A549 (cell line): ENCODE measurements at regions not wholly inside any gene's neighbourhood (a gene's known extent, or its start where the extent isn't known, plus 50 kb on each side); places are given as distances from the start of the nearest gene placed in this dataset.

Source experiments
- ATAC-seq, 2 experiments: fragments of 200-7000 bp in 1 of 2; fragments of >200 bp in 1 of 2; cut with Nextera tagmentation in 1 of 2; cut with Tn5 transposase in 1 of 2; 3 replicates each; pipeline versions ENCODE4 v1.8.0 to v1.9.1; 2018 to 2020; ENCODE audit warnings: mild to moderate bottlenecking in 1 of 2, moderate library complexity in 1 of 2
- CTCF ChIA-PET: fragments of 300-600 bp; sonication (Branson Sonifier 250); formaldehyde crosslinking; extraction: SDS; loops from one replicate; lab custom pipeline; 2021; ENCODE audit warnings: antibody characterized with exemption, inconsistent platforms; lab: Yijun Ruan, JAX
- POLR2A ChIA-PET: fragments of 350-600 bp; formaldehyde crosslinking; extraction: SDS; loops from one replicate; lab custom pipeline; 2021; ENCODE audit warnings: antibody characterized with exemption, inconsistent platforms; lab: Yijun Ruan, JAX
- DNase-seq, 2 experiments: peaks; one replicate each; pipeline versions ENCODE4 v3.0.0 to v3.0.0-alpha.2; 2011 to 2016; ENCODE audit warnings: low read depth in 1 of 2, low spot score in 1 of 2
- FAIRE-seq: peaks from 2 replicates; lab custom pipeline; 2011; peaks lifted over from hg19 to GRCh38; lab: Jason Lieb, UNC
- H3K27ac ChIP-seq, 2 experiments: fragments of >200 bp; sonication (Bioruptor Twin); formaldehyde crosslinking; 3 replicates each; pipeline ENCODE4 v1.5.1; 2016 to 2017
- H3K4me1 ChIP-seq: fragments of >200 bp; sonication (Bioruptor Twin); formaldehyde crosslinking; 3 replicates; pipeline ENCODE4 v1.6.1; 2016
- H3K4me2 ChIP-seq: fragments of >200 bp; sonication (Bioruptor Twin); formaldehyde crosslinking; 3 replicates; pipeline ENCODE4 v1.6.1; 2016
- H3K4me3 ChIP-seq: fragments of >200 bp; sonication (Bioruptor Twin); formaldehyde crosslinking; 3 replicates; pipeline ENCODE4 v1.5.1; 2016
- H3K9me3 ChIP-seq: fragments of >200 bp; sonication (Bioruptor Twin); formaldehyde crosslinking; 3 replicates; pipeline ENCODE4 v1.6.1; 2016
- CBX2 ChIP-seq: fragments of 200-600 bp; sonication (generic); IDR thresholded peaks from 2 replicates; pipeline ENCODE4 v1.6.1; 2016; ENCODE audit warnings: low read depth, mild to moderate bottlenecking, borderline replicate concordance
- CEBPB ChIP-seq, 2 experiments: fragments of >200 bp in 1 of 2; sonication (Bioruptor Twin) in 1 of 2; formaldehyde crosslinking in 1 of 2; IDR thresholded peaks; 2 replicates each; pipeline ENCODE4 v1.6.1; 2012 to 2016
- CHD4 ChIP-seq: fragments of 200-600 bp; sonication (generic); IDR thresholded peaks from 2 replicates; pipeline ENCODE4 v1.6.1; 2016; ENCODE audit warnings: antibody characterized with exemption, mild to moderate bottlenecking, borderline replicate concordance
- EHMT2 ChIP-seq: fragments of 200-600 bp; sonication (generic); IDR thresholded peaks from 2 replicates; pipeline ENCODE4 v1.6.1; 2016; ENCODE audit warnings: antibody characterized with exemption, low read depth, mild to moderate bottlenecking, moderate library complexity
- EP300 ChIP-seq, 2 experiments: fragments of >200 bp; sonication (Bioruptor Twin); formaldehyde crosslinking; IDR thresholded peaks; 2 replicates in 1 of 2; 3 replicates in 1 of 2; pipeline ENCODE4 v1.6.1; 2016 to 2017
- FOSL2 ChIP-seq, 2 experiments: fragments of 450-650 bp in 1 of 2; fragments of >200 bp in 1 of 2; sonication (Bioruptor Twin) in 1 of 2; formaldehyde crosslinking; IDR thresholded peaks; 2 replicates each; pipeline versions ENCODE4 v1.5.0 to v1.6.1; 2016 to 2020; ENCODE audit warnings: mild to moderate bottlenecking in 1 of 2, moderate library complexity in 1 of 2
- FOXS1 ChIP-seq: fragments of 250-450 bp; sonication (Bioruptor Pico); IDR thresholded peaks from 2 replicates; pipeline ENCODE4 v1.5.0; 2020; ENCODE audit warnings: mild to moderate bottlenecking, moderate library complexity
- GATA3 ChIP-seq: IDR thresholded peaks from 2 replicates; pipeline ENCODE4 v1.6.1; 2012; ENCODE audit warnings: borderline replicate concordance
- HES2 ChIP-seq: fragments of >200 bp; sonication (Bioruptor Twin); formaldehyde crosslinking; IDR thresholded peaks from 2 replicates; pipeline ENCODE4 v1.6.1; 2016
- HOXA7 ChIP-seq: fragments of 250-450 bp; sonication (Bioruptor Pico); IDR thresholded peaks from 2 replicates; pipeline ENCODE4 v1.5.0; 2020; ENCODE audit warnings: mild to moderate bottlenecking, moderate library complexity
- HOXB13 ChIP-seq: fragments of 250-450 bp; sonication (Bioruptor Pico); IDR thresholded peaks from 2 replicates; pipeline ENCODE4 v1.5.0; 2020; ENCODE audit warnings: low read depth, mild to moderate bottlenecking, moderate library complexity
- JUN ChIP-seq, 2 experiments: fragments of >200 bp; sonication (Bioruptor Twin); formaldehyde crosslinking; IDR thresholded peaks; 2 replicates in 1 of 2; 3 replicates in 1 of 2; pipeline ENCODE4 v1.6.1; 2016 to 2017
- MYC ChIP-seq: IDR thresholded peaks from 2 replicates; pipeline ENCODE4 v1.6.1; 2012; ENCODE audit warnings: mild to moderate bottlenecking, inconsistent platforms, low read length, improper control_type of control experiment, borderline replicate concordance
- NFE2L2 ChIP-seq: fragments of 150-350 bp; conservative IDR thresholded peaks from 2 replicates; pipeline ENCODE4 v1.6.1; 2014; ENCODE audit warnings: low read length
- NR3C1 ChIP-seq: fragments of >200 bp; sonication (Bioruptor Twin); formaldehyde crosslinking; IDR thresholded peaks from 3 replicates; pipeline ENCODE4 v1.6.1; 2017
- POLR2AphosphoS2 ChIP-seq: conservative IDR thresholded peaks from 2 replicates; pipeline ENCODE4 v1.6.1; 2012; ENCODE audit warnings: low read length, improper control_type of control experiment, inconsistent platforms
- SMC3 ChIP-seq: fragments of >200 bp; sonication (Bioruptor Twin); formaldehyde crosslinking; IDR thresholded peaks from 3 replicates; pipeline ENCODE4 v1.6.1; 2018; ENCODE audit warnings: inconsistent platforms
- TP53 ChIP-seq: fragments of 250-450 bp; sonication (Bioruptor Pico); IDR thresholded peaks from 2 replicates; pipeline ENCODE4 v1.5.0; 2021; ENCODE audit warnings: mild to moderate bottlenecking, moderate library complexity
- ZC3H11A ChIP-seq: fragments of 450-650 bp; IDR thresholded peaks from 2 replicates; pipeline ENCODE4 v1.6.1; 2014; ENCODE audit warnings: antibody characterized with exemption, mild to moderate bottlenecking
- ZNF302 ChIP-seq: fragments of 250-450 bp; sonication (Bioruptor Pico); IDR thresholded peaks from 2 replicates; pipeline ENCODE4 v1.9.0; 2021; ENCODE audit warnings: inconsistent platforms, mild to moderate bottlenecking, moderate library complexity
- ZSCAN20 ChIP-seq: fragments of 250-450 bp; sonication (Bioruptor Pico); IDR thresholded peaks from 2 replicates; pipeline ENCODE4 v1.8.0; 2022; ENCODE audit warnings: mild to moderate bottlenecking, moderate library complexity
- WGBS: methylation state at CpG from one replicate; pipeline ENCODE4 v1.1.6; 2017; ENCODE audit errors: missing lambda C conversion rate; 5-methylcytosine and 5-hydroxymethylcytosine counted together
- TF ChIP-seq, protein P1 (sequence below): fragments of 450-650 bp; IDR thresholded peaks from 2 replicates; pipeline ENCODE4 v1.6.1; 2014; ENCODE audit warnings: antibody characterized with exemption
- TF ChIP-seq, protein P2 (sequence below): IDR thresholded peaks from 2 replicates; pipeline ENCODE4 v1.6.1; 2012; ENCODE audit warnings: low read depth, borderline replicate concordance

DNA sequence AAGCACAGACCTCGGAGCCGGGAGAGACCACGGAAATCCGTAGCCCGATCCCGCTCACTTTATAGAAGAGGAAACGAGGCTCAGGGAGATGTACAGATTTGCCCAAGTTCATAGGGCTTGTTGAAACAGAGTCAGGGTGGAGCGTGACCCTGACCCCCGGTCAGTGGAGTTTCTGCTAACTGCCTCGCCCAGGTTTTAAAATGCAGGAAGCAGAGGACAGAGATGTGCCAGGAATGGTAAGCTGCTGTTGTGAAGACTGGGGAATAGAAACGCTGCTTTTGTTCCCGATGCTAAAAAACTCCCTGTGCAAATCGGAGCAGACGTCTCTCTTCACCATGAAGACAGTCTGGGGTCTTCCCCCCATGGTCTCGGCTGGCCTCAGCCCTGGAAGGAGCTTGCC is 403.0 kb downstream of the SEC14L1 start:
- Histone ChIP-seq H3K4me1 (peaks cover 16% of the 10 kb centered on the region), H3K9me3 (no peaks in the 10 kb centered on the region), H3K27ac (peak overlapping the region in 1 of 2 experiments; percentile 38; a peak in 1 of 6 replicates), H3K4me3 (no peak overlapping the region), H3K4me2 (no peak overlapping the region)
- ChIA-PET POLR2A (interaction anchor here (3.4 kb wide), 1 partner anchor 414 kb away, joined by 38 read pairs; the partner anchor contains the start of gene TNRC6C), CTCF (interaction anchor here (0.8 to 12.0 kb wide), 23 partner anchors 10 to 473 kb away, joined by 3 to 316 read pairs (median 6); no protein-coding TSS in a partner anchor)
- TF ChIP-seq JUN (IDR thresholded peaks at IDR 0.05) (no peak), FOSL2 (IDR thresholded peaks at IDR 0.05) (no peak), FOSL2 (CRISPR knock-in tag; IDR thresholded peaks at IDR 0.05) (no peak), TP53 (no peak), CEBPB (IDR thresholded peaks at IDR 0.05) (no peak), EP300 (IDR thresholded peaks at IDR 0.05) (no peak)
- TF ChIP-seq, protein P1, sequence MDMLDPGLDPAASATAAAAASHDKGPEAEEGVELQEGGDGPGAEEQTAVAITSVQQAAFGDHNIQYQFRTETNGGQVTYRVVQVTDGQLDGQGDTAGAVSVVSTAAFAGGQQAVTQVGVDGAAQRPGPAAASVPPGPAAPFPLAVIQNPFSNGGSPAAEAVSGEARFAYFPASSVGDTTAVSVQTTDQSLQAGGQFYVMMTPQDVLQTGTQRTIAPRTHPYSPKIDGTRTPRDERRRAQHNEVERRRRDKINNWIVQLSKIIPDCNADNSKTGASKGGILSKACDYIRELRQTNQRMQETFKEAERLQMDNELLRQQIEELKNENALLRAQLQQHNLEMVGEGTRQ = no peak
- DNase-seq (no peak), FAIRE-seq (no peak), ATAC-seq (no peak)
- 74% methylated on average over 15 of the region's 15 CpGs for WGBS

DNA sequence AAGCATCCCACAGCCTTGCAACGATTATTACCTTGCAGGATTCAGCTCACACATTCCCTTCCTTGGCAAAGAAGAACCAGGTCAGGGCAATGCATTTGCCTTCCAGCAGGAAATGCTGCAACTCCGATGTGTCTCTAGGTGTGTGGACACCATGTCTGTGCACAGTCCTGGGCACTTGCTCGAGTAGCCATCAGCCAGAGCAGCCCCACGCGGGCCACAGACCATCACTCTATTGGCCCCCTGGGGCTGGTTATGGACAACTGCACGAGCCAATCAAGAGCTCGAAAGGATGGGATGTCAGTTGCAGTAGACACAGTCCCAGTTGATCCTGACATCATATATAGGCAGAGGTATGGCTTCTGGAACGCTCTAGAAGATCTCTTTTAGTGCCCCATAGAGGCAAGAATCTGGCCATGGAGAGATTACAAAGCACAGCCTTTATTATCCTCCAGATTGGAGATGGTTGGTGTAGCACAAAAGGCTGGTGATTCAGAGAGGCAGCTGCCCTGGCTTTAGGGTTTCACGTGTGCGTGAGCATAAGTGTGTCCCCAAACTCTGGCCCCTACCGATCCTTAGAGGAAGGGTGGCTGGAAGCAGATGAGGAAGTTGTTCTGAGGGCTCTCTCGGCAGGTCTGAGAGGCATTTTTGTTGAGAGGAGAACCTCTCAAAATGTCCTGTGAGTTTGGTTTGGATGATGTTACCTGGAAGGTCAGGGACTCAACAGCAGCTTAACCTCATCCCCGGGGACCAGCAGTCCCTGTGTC is 403.8 kb downstream of the SEC14L1 start:
- no peak overlapping the region for H3K4me3 ChIP-seq
- H3K9me3 ChIP-seq = no peaks in the 10 kb centered on the region
- peak overlapping the region in 1 of 2 experiments; percentile 38; a peak in 1 of 6 replicates for H3K27ac ChIP-seq
- ChIA-PET CTCF (interaction anchor here (0.8 to 12.0 kb wide), 11 partner anchors 10 to 472 kb away, joined by 3 to 316 read pairs (median 4); no protein-coding TSS in a partner anchor), POLR2A (interaction anchor here (3.4 kb wide), 1 partner anchor 414 kb away, joined by 38 read pairs; the partner anchor contains the start of gene TNRC6C)
- no peak for DNase-seq
- FAIRE-seq = no peak
- ATAC-seq = no peak
- 57% methylated on average over 13 of the region's 13 CpGs for WGBS
- TF ChIP-seq, protein P2, sequence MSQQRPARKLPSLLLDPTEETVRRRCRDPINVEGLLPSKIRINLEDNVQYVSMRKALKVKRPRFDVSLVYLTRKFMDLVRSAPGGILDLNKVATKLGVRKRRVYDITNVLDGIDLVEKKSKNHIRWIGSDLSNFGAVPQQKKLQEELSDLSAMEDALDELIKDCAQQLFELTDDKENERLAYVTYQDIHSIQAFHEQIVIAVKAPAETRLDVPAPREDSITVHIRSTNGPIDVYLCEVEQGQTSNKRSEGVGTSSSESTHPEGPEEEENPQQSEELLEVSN = no peak
- TF ChIP-seq, protein P1 = no peak
- TF ChIP-seq EHMT2 (no peak), JUN (IDR thresholded peaks at IDR 0.05) (no peak), HOXB13 (no peak), CBX2 (no peak), EP300 (IDR thresholded peaks at IDR 0.05) (no peak), CHD4 (no peak)
- peaks cover 16% of the 10 kb centered on the region for H3K4me1 ChIP-seq
- no peak overlapping the region for H3K4me2 ChIP-seq

DNA sequence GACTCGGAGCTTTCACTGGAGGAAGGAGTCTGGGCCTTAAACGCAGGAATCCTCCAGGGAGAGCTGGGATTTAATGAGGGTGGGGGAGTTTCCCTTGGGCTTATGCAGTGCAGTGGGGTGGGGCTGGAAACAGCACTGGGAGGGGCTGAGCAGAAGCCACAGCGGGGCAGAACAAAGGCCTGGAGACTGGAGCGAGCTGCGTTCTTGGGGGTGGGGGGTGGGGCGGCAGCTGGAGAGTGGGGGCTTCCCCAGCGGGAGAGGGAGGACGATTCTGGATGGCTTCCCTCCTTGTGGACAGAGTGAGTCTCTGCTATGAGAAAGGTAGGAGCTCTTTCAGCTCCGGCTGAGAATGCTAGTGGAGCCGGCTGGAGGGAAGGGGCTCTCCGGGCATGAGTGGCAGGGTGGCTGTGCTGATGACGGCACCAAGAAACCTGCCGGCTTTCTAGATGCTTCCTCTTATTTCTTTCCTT is 406.0 kb downstream of the SEC14L1 start:
- no peaks in the 10 kb centered on the region for H3K9me3 ChIP-seq
- FAIRE-seq = no peak
- ChIA-PET POLR2A (interaction anchor here (2.4 kb wide), 1 partner anchor 412 kb away, joined by 9 read pairs; the partner anchor contains the start of gene TNRC6C), CTCF (interaction anchor here (1.1 to 12.0 kb wide), 4 partner anchors 135 to 704 kb away, joined by 3 to 316 read pairs (median 5); no protein-coding TSS in a partner anchor)
- H3K4me3 ChIP-seq = no peak overlapping the region
- no peak for DNase-seq
- WGBS = 74% methylated on average over 11 of the region's 13 CpGs
- ATAC-seq = no peak
- TF ChIP-seq POLR2AphosphoS2 (no peak), SMC3 (no peak), FOXS1 (no peak), HES2 (no peak), ZC3H11A (no peak), CHD4 (no peak), ZNF302 (CRISPR knock-in tag) (no peak), CEBPB (IDR thresholded peaks at IDR 0.05) (no peak), MYC (no peak), GATA3 (no peak), ZSCAN20 (CRISPR knock-in tag) (no peak), EP300 (IDR thresholded peaks at IDR 0.05) (no peak), HOXA7 (CRISPR knock-in tag) (no peak), NFE2L2 (no peak), NR3C1 (no peak)
- no peak overlapping the region for H3K4me2 ChIP-seq
- H3K4me1 ChIP-seq = peaks cover 16% of the 10 kb centered on the region
- H3K27ac ChIP-seq = no peak overlapping the region
